Vagina (tissue), 2 donors: ENCODE measurements at regions not wholly inside any gene's neighbourhood (a gene's known extent, or its start where the extent isn't known, plus 50 kb on each side); places are given as distances from the start of the nearest gene placed in this dataset.

ENCODE experiments used
- CTCF ChIP-seq, 3 experiments: fragments of 450-650 bp in 2 of 3; fragments of 200-600 bp in 1 of 3; sonication (generic) in 1 of 3; IDR thresholded peaks; one replicate each; pipeline ENCODE4 v1.5.1; 2017 to 2019; ENCODE audit warnings: antibody characterized with exemption in 3 of 3, mild to moderate bottlenecking in 2 of 3, moderate library complexity in 2 of 3
- POLR2AphosphoS5 ChIP-seq, 2 donors: sonication (generic); formaldehyde crosslinking; IDR thresholded peaks; one replicate each; pipeline ENCODE4 v1.9.0; 2017; ENCODE audit warnings: antibody characterized with exemption in 2 of 2, mild to moderate bottlenecking in 2 of 2, low read depth in 1 of 2; ENCODE audit not compliant: insufficient read depth in 1 of 2

GRCh38 chr1:22376001-22376400 is 75.7 kb upstream of the ZBTB40 start:
- TF ChIP-seq CTCF (IDR thresholded peaks at IDR 0.05) = no peak
- TF ChIP-seq POLR2AphosphoS5 (IDR thresholded peaks at IDR 0.05; ENCODE audit: insufficient read depth in 1 of 2, low read depth in 1 of 2) = no peak
